Cardiac septum (tissue), 1 donor: ENCODE measurements at regions not wholly inside any gene's neighbourhood (a gene's known extent, or its start where the extent isn't known, plus 50 kb on each side); places are given as distances from the start of the nearest gene placed in this dataset.

Experiments used
- DNase-seq: peaks from one replicate; pipeline ENCODE4 v3.0.0-alpha.2; 2020; ENCODE audit warnings: low spot score
- intact Hi-C: fragments of 100-400 bp; cut with DNase I; formaldehyde crosslinking; loops from one replicate; pipeline ENCODE4 v1.14.0; 2022
- donor health status: DM: no; HTN: no; CAD: no.

- DNase-seq: no peak
- intact Hi-C loops: loop anchor here (5.0 kb wide), 1 partner anchor 143 kb away; no protein-coding TSS in a partner anchor
Observed at GRCh38 chr18:27609221-27609620, 424.1 kb upstream of the CHST9 start.

- intact Hi-C loops: loop anchor here (5.0 kb wide), 1 partner anchor 144 kb away; no protein-coding TSS in a partner anchor
- DNase-seq: no peak
Observed at GRCh38 chr18:27608742-27609141, 423.6 kb upstream of the CHST9 start.

GRCh38 chr18:27608174-27608573 is 423.1 kb upstream of the CHST9 start:
- no peak for DNase-seq
- intact Hi-C loops: loop anchor here (5.0 kb wide), 1 partner anchor 144 kb away; no protein-coding TSS in a partner anchor

DNA sequence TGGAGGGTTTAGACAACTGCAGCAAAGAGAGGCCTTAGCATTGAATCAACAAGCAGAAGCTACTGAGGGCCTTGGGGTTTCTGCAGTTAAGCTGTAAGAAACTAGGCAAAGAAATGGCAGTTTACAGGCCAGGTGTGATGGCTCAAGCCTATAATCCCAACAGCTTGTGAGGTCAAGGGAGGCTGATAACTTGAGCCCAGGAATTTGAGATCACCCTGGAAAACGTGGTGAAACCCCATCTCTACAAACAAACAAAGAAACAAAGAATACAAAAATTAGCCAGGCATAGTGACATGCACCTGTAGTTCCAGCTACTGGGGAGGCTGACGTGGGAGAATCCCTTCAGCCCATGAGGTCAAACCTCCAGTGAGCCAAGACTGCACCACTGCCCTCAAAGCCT is 421.6 kb upstream of the CHST9 start:
- intact Hi-C loops: loop anchor here (5.0 kb wide), 1 partner anchor 146 kb away; no protein-coding TSS in a partner anchor

DNA sequence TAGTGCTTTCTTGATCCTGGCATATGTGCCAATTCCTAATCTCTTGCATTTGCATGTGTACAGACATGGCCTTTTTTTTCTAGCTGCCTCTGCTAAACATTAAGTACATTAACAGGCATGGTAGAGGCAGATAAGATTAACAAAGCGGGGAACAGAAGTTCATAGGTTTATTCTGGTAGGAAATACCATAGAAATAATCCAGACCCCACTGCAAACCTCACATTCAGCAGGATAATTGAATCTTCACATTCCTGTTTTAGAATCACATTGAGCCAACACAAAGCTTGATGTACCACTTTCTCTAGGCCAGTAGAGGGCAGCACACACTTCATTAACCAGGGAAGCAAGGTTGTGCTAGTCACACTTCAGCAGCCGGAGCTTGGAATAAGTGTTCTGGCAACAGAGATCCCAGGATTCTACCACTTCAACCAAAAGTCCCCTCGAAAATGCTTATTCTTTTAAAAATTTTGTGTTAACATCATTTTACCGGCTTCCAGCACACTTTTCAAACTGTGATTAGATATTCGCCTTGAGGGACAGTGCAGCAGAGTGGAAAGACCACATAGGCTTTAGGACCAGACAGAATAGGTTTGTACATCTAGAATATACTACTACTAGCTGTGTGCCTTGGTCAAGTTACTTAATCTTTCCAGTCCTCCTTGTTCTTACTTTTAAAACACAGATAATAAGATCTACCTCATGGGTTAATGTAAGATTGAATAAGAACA is 420.2 kb upstream of the CHST9 start:
- DNase-seq: no peak
- intact Hi-C loops: loop anchor here (5.0 kb wide), 1 partner anchor 147 kb away; no protein-coding TSS in a partner anchor

More for the DNA sequence above, 421.6 kb upstream of the CHST9 start:
- no peak for DNase-seq

- intact Hi-C loops: loop anchor here (5.0 kb wide), 1 partner anchor 242 kb away; no protein-coding TSS in a partner anchor
- no peak for DNase-seq
Observed at GRCh38 chr18:27604583-27604982, 419.5 kb upstream of the CHST9 start.

DNA sequence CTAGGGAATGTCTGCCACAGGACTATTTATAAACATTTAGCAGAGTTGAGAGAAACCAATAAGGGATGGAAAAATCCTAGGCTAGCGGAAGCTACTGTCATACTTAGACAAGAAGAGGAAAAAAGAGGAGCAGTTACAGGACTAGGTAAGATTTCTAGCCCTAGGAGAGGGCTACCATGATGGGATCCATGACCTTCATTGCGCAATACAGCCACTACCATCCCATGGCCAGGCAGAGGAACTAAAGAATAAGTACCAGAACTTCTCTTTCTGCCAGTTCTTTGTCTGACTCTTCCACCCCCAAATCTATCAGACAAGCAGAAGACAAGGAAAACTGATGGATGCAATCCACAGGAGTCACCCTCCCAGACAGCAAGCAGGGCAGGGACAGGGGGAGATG is 417.0 kb upstream of the CHST9 start:
- intact Hi-C loops: loop anchor here (5.0 kb wide), 1 partner anchor 240 kb away; no protein-coding TSS in a partner anchor

DNA sequence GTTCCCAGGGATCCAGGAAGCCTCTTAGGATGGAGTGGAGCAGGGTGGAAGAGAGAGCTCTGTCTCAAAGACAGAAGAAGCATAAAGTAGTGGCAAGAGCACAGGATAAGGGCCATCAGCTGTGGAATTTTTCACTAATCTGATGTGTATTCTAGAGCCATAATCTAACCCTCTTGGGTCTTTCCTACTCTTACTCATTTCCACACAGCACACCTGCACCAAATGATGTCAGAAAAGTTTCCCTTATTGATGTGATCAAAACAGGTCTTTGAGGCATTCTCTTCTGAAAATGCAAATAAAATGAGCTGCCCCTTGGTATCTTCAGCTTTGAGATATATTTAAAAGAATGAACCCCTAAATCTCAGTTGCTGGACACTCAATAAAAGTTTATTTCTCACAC is 415.1 kb upstream of the CHST9 start:
- no peak for DNase-seq
- intact Hi-C loops: loop anchor here (5.0 kb wide), 1 partner anchor 238 kb away; no protein-coding TSS in a partner anchor

More for the DNA sequence above, 417.0 kb upstream of the CHST9 start:
- no peak for DNase-seq

GRCh38 chr18:27599202-27599829 is 414.2 kb upstream of the CHST9 start:
- intact Hi-C loops: loop anchor here (5.0 kb wide), 1 partner anchor 582 kb away; no protein-coding TSS in a partner anchor
- no peak for DNase-seq

DNA sequence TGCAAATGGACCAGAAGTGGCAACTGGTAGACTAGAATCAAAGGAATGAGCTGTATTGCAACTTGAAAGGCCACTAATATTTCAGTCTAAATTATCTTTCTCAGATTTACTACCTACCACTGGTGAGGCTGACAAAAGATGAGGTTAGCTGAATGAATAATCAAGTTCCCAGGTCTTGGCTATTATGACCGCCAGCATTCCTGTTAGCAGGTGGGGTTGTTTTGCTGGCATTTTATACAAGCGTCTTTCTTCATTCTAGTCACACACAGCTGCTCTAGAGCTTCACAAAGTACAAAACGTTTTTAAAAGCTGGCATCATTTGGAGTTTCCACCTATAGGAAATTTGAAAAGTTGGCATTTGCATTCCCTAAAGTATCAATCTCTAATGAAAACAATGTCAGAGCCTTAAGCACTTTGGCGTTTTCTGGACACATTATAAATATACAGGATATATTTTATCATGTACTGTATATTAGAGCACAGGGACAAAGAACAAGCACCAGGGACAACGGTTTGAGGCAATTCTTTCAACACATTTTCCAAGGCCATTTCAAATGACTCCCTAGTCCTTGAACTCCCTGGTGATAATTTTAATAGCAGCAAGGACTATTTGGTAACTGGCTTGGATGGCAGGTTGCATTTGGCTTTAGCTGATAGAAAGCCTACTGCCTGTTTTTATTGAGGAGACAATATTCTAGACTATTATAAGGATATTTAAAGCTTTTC is 410.2 kb upstream of the CHST9 start:
- no peak for DNase-seq
- intact Hi-C loops: loop anchor here (5.0 kb wide), 1 partner anchor 578 kb away; no protein-coding TSS in a partner anchor

DNA sequence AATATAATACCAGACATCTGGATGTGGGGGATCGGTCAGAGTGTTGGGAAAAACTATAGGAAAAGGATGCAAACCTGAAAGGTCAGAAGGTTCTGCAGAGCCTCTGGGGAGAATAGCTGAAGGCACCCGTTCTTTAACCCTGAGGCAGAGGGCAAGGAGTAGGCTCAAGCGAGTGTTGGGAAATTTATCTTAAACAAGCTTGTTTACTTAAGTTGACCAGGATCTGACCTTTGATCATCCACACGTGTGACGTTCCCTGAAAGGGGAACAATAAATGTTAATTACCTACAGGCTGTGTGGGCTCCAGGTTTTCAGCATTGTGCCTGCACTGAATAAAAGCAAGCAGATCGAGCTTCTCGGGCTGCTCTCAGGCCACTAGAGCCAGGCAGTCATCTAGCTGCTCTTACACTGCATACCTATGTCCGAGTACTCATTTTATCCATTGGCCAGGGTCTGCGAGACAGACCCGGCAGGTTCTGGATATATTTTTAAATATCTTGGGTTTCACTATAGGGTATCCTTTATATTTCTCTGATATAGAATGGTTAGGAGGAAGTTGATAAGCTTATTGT is 400.6 kb upstream of the CHST9 start:
- intact Hi-C loops: no loop called here
- no peak for DNase-seq

- no peak for DNase-seq
- intact Hi-C loops: no loop called here
Observed at GRCh38 chr18:27583466-27583865, 398.4 kb upstream of the CHST9 start.

DNA sequence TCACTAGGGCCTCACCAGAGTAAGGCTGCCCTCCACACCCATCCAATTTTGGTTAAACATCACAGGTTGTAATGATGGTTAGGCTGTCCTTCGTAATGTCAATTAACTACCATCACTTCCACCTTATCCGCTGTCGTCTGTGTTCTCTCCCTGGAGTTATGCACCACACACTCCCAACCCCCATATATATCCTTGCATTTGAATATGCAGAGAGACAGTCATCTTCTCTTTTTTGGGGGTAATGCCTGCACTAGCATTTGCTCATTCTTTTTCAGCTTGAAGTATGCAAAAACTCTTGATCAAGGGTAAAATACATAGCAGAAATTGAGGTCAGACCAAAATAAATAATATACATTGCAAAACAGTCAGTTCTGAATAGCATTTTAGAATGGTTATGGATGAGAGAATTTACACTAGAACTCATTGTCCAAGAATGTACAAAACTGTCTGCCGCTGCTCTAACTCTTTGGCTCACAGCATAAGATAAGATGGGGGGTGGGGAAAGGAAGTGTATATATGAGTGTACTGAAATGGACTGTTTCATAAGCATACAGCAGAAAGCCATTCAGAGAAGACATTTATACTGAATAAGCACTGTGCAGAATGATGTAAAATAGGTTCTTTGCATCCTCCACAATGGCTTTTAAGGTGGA is 397.8 kb upstream of the CHST9 start:
- no peak for DNase-seq
- intact Hi-C loops: no loop called here

- intact Hi-C loops: no loop called here
- DNase-seq: no peak
Observed at GRCh38 chr18:27581296-27581904, 396.3 kb upstream of the CHST9 start.

DNA sequence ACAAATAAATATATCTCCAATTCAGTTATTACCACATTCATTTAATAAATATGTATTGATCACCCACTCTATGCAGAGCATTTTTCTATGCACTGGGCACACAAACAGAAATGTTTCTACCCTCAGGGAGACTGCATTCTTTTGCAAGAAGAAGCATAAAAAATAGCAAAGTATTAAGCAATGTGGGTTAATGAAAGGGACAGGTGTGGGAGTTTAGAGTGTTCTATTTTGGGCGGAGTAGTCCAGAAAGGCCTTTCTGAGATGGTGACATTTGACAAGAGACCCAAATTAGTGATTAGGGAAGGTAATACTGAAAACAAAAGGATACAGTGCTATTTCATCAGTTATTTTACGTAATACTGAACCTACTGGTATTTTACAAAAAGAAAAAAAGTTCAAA is 394.3 kb upstream of the CHST9 start:
- DNase-seq: no peak
- intact Hi-C loops: no loop called here

GRCh38 chr18:27577752-27578151 is 392.6 kb upstream of the CHST9 start:
- intact Hi-C loops: no loop called here
- DNase-seq: no peak

DNA sequence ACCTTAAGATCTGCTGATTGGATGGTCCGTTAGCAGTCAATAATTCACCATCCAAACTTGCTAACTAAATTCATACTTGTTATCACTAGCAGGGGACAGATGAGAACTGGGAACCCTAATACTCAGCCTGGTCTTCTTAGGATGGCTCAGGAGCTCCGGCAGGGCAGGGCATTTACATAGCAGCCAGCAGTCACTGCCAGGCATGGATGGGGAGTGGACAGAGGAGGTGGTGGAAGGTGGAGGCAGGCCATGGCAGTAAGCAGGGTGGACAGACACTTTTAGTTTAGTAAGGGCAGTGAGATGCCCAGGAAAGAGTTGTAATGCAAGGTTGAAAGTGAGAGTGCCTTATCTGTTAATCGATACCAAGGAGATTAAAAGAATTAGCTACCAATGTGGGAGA is 392.2 kb upstream of the CHST9 start:
- no peak for DNase-seq
- intact Hi-C loops: no loop called here

- no peak for DNase-seq
- intact Hi-C loops: no loop called here
Observed at GRCh38 chr18:27567434-27567833, 382.3 kb upstream of the CHST9 start.

DNA sequence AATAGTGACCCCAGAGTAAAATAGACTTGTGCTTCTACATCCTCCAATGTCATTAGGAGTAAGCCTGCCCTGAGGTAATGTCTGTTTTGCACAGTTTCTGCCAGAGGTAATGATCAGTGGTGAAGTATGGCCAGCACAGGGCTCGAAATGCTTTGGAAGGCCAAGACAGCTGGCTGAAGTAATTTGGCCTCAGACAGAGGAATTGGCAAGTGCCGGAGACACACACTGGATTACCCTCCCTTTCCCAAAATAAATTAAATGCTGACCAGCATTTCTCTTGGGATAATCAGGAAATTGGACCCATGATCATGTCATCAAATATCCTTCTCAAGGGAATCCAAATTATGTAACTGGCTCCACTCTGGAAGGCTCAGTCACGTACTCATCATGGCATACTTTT is 379.0 kb upstream of the CHST9 start:
- intact Hi-C loops: no loop called here
- no peak for DNase-seq
